ENCODE measurements at regions not wholly inside any gene's neighbourhood (a gene's known extent, or its start where the extent isn't known, plus 50 kb on each side); places are given as distances from the start of the nearest gene placed in this dataset.
"Not testable (repeated sequence)": the region's sequence is repeated elsewhere in the genome, so short reads cannot be mapped to it uniquely, and the experiment has no call there.

- no peak for DNase-seq (ENCODE audit: low spot score)
- H3K4me3 Mint-ChIP-seq: no peak overlapping the region
- no peak overlapping the region for H3K27ac Mint-ChIP-seq
- intact Hi-C loops (cut with micrococcal nuclease): no loop called here
- H3K36me3 Mint-ChIP-seq (ENCODE audit: low read depth): no peaks in the 10 kb centered on the region
- H3K4me1 Mint-ChIP-seq (ENCODE audit: low read depth): no peaks in the 10 kb centered on the region
- H3K9me3 Mint-ChIP-seq: peaks cover 1% of the 10 kb centered on the region
- H3K27me3 Mint-ChIP-seq (ENCODE audit: insufficient read depth): peaks cover 8% of the 10 kb centered on the region
Measured at GRCh38 chr5:71802673-71803072, 83.6 kb downstream of the CARTPT start.

DNA sequence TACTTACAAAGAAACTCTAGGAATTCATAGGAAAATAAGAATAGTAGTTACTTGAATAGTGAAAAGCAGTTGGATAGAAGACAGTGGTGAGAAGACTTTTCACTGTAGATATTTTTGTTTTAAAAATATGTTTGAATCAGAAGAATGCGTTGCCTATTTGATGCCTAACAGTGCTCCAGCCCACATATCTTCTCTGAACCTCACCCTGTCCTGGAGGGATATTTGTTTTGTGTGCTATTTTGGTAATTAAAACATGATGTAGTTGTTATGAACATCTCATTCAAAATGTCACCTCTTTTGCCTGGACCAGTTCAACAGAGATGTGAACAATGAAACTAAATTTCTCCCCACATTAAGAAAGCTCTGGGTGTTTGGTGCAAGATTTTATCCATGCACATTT lies 87.6 kb downstream of the CARTPT start:
- intact Hi-C loops (cut with micrococcal nuclease): no loop called here
- no peak overlapping the region for H3K4me3 Mint-ChIP-seq
- H3K27ac Mint-ChIP-seq: no peak overlapping the region
- peaks cover 8% of the 10 kb centered on the region for H3K27me3 Mint-ChIP-seq (ENCODE audit: insufficient read depth)
- no peaks in the 10 kb centered on the region for H3K36me3 Mint-ChIP-seq (ENCODE audit: low read depth)
- H3K9me3 Mint-ChIP-seq: no peaks in the 10 kb centered on the region
- no peak for DNase-seq (ENCODE audit: low spot score)
- no peaks in the 10 kb centered on the region for H3K4me1 Mint-ChIP-seq (ENCODE audit: low read depth)

GRCh38 chr5:71807909-71808308 lies 88.8 kb downstream of the CARTPT start:
- no peak overlapping the region for H3K27ac Mint-ChIP-seq
- intact Hi-C loops (cut with micrococcal nuclease): no loop called here

GRCh38 chr5:71809446-71809845 lies 90.4 kb downstream of the CARTPT start:
- Mint-ChIP-seq H3K36me3 (ENCODE audit: low read depth) (no peaks in the 10 kb centered on the region), H3K4me1 (ENCODE audit: low read depth) (no peaks in the 10 kb centered on the region), H3K27me3 (ENCODE audit: insufficient read depth) (peaks cover 3% of the 10 kb centered on the region), H3K4me3 (no peak overlapping the region), H3K9me3 (no peaks in the 10 kb centered on the region), H3K27ac (no peak overlapping the region)
- DNase-seq (ENCODE audit: low spot score): no peak
- intact Hi-C loops (cut with micrococcal nuclease): no loop called here

More at GRCh38 chr5:71807909-71808308, 88.8 kb downstream of the CARTPT start:
- no peaks in the 10 kb centered on the region for H3K36me3 Mint-ChIP-seq (ENCODE audit: low read depth)
- no peak overlapping the region for H3K4me3 Mint-ChIP-seq
- H3K27me3 Mint-ChIP-seq (ENCODE audit: insufficient read depth): peaks cover 8% of the 10 kb centered on the region
- no peaks in the 10 kb centered on the region for H3K4me1 Mint-ChIP-seq (ENCODE audit: low read depth)
- H3K9me3 Mint-ChIP-seq: no peaks in the 10 kb centered on the region
- no peak for DNase-seq (ENCODE audit: low spot score)

GRCh38 chr5:71810023-71810422 lies 90.9 kb downstream of the CARTPT start:
- no peaks in the 10 kb centered on the region for H3K4me1 Mint-ChIP-seq (ENCODE audit: low read depth)
- H3K27me3 Mint-ChIP-seq (ENCODE audit: insufficient read depth): peaks cover 3% of the 10 kb centered on the region
- intact Hi-C loops (cut with micrococcal nuclease): no loop called here
- no peak for DNase-seq (ENCODE audit: low spot score)
- no peak overlapping the region for H3K27ac Mint-ChIP-seq
- H3K9me3 Mint-ChIP-seq: no peaks in the 10 kb centered on the region
- H3K36me3 Mint-ChIP-seq (ENCODE audit: low read depth): no peaks in the 10 kb centered on the region
- no peak overlapping the region for H3K4me3 Mint-ChIP-seq

GRCh38 chr5:71810471-71811195 lies 91.6 kb downstream of the CARTPT start:
- H3K9me3 Mint-ChIP-seq: no peaks in the 10 kb centered on the region
- no peaks in the 10 kb centered on the region for H3K36me3 Mint-ChIP-seq (ENCODE audit: low read depth)
- peaks cover 3% of the 10 kb centered on the region for H3K27me3 Mint-ChIP-seq (ENCODE audit: insufficient read depth)
- no peak for DNase-seq (ENCODE audit: low spot score)
- intact Hi-C loops (cut with micrococcal nuclease): no loop called here
- H3K4me1 Mint-ChIP-seq (ENCODE audit: low read depth): no peaks in the 10 kb centered on the region
- H3K4me3 Mint-ChIP-seq: no peak overlapping the region
- no peak overlapping the region for H3K27ac Mint-ChIP-seq

DNA sequence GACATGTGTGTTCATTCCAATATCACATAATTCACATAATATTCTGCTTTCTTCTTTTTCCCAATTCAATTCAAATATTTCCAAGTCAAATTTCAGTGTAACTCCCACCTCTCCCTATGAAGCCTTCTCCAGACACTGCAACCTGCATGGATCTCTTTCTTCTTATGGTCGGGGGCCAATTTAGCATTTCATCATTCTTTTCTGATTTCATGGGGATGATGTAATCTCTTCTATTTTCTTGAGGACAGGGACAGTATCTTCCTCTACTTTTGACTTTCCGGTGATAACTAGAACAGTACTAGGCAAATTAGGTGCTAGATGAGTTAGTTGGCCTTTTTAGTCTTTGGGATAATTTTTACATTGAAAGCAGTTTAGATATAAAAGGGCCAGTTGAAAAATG lies 92.7 kb downstream of the CARTPT start:
- Mint-ChIP-seq H3K27ac (no peak overlapping the region), H3K4me1 (ENCODE audit: low read depth) (no peaks in the 10 kb centered on the region), H3K36me3 (ENCODE audit: low read depth) (no peaks in the 10 kb centered on the region), H3K4me3 (no peak overlapping the region), H3K9me3 (no peaks in the 10 kb centered on the region), H3K27me3 (ENCODE audit: insufficient read depth) (peaks cover 3% of the 10 kb centered on the region)
- intact Hi-C loops (cut with micrococcal nuclease): no loop called here
- no peak for DNase-seq (ENCODE audit: low spot score)

DNA sequence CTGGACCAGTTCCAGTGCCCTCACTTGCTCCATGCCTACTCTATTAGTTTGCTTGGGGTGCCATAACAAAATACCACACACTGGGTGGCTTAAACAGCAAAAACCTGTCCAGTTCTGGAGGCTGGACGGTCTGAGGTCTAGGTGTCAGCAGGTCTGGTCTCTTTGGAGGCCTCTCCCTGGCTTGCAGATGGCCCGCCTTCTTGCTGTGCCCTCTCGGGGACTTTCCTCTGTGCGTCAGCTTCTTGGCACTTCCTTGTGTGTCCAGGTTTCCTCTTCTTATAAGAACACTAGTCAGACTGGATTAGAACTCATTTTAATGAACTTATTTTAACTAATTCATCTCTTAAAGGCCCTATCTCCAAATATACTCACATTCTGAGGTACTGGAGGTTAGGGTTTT lies 97.2 kb downstream of the CARTPT start:
- peaks cover 7% of the 10 kb centered on the region for H3K9me3 Mint-ChIP-seq
- intact Hi-C loops (cut with micrococcal nuclease): no loop called here
- no peak for DNase-seq (ENCODE audit: low spot score)
- H3K36me3 Mint-ChIP-seq (ENCODE audit: low read depth): no peaks in the 10 kb centered on the region
- no peaks in the 10 kb centered on the region for H3K4me1 Mint-ChIP-seq (ENCODE audit: low read depth)
- no peak overlapping the region for H3K27ac Mint-ChIP-seq
- no peak overlapping the region for H3K4me3 Mint-ChIP-seq
- H3K27me3 Mint-ChIP-seq (ENCODE audit: insufficient read depth): peaks cover 1% of the 10 kb centered on the region

DNA sequence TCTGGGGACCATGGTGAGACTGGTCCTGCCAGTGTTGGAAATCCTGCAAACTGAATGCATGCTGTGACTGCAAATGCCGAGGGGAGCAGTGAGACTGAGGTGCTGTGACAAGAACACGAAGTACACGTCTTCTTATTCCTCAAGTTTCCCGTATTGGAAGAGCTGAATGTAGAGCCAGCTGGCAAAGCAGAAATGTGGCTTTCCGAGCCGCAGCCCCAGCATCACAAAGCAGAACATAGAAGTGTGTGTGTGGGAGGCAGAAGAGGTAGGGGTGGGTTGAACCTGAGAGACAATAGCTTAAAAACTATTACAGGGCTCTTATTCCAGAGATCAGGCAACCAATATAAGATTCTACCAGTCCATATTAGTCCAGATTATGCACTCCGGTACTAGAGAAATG lies 98.8 kb downstream of the CARTPT start:
- intact Hi-C loops (cut with micrococcal nuclease): no loop called here
- Mint-ChIP-seq H3K9me3 (peaks cover 7% of the 10 kb centered on the region), H3K4me3 (no peak overlapping the region), H3K27me3 (ENCODE audit: insufficient read depth) (peaks cover 2% of the 10 kb centered on the region), H3K27ac (no peak overlapping the region), H3K36me3 (ENCODE audit: low read depth) (no peaks in the 10 kb centered on the region), H3K4me1 (ENCODE audit: low read depth) (no peaks in the 10 kb centered on the region)
- no peak for DNase-seq (ENCODE audit: low spot score)

DNA sequence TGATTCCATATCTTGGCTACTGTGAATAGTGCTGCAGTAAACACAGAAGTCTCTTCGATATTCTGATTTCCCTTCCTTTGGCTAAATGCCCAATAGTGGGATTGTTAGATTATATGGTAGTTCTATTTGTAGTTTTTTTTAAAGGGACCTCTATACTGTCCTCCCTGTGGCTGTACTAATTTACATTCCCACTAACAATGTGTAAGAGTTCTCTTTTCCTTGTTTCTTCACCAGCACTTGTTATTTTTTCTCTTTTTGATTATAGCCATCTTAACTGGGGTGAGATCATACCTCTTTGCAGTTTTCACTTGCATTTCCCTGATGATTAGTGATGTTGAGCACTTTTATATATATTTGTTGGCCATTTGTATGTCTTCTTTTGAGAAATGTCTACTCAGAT lies 102.0 kb downstream of the CARTPT start:
- H3K27ac Mint-ChIP-seq: no peak overlapping the region
- no peak overlapping the region for H3K4me3 Mint-ChIP-seq
- intact Hi-C loops (cut with micrococcal nuclease): no loop called here
- H3K9me3 Mint-ChIP-seq: peaks cover 16% of the 10 kb centered on the region
- H3K4me1 Mint-ChIP-seq (ENCODE audit: low read depth): no peaks in the 10 kb centered on the region
- no peaks in the 10 kb centered on the region for H3K36me3 Mint-ChIP-seq (ENCODE audit: low read depth)
- DNase-seq (ENCODE audit: low spot score): no peak
- H3K27me3 Mint-ChIP-seq (ENCODE audit: insufficient read depth): peaks cover 2% of the 10 kb centered on the region

DNA sequence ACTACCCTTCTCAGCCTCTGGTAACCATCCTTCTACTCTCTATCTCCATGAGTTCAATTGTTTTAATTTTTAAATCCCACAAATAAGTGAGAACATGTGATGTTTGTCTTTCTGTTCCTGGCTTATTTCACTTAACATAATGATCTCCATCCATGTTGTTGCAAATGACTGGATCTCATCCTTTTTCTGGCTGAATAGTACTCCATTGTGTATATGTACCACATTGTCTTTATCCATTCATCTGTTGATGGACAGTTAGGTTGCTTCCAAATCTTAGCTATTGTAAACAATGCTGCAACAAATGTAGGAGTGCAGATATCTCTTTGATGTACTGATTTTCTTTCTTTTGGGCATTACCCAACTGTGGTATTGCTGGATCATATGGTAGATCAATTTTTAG lies 103.0 kb downstream of the CARTPT start:
- H3K27me3 Mint-ChIP-seq (ENCODE audit: insufficient read depth); H3K27ac Mint-ChIP-seq; intact Hi-C loops (cut with micrococcal nuclease); H3K36me3 Mint-ChIP-seq (ENCODE audit: low read depth); DNase-seq (ENCODE audit: low spot score); H3K4me3 Mint-ChIP-seq; H3K4me1 Mint-ChIP-seq (ENCODE audit: low read depth): not testable (repeated sequence)
- peaks cover 27% of the 10 kb centered on the region for H3K9me3 Mint-ChIP-seq

DNA sequence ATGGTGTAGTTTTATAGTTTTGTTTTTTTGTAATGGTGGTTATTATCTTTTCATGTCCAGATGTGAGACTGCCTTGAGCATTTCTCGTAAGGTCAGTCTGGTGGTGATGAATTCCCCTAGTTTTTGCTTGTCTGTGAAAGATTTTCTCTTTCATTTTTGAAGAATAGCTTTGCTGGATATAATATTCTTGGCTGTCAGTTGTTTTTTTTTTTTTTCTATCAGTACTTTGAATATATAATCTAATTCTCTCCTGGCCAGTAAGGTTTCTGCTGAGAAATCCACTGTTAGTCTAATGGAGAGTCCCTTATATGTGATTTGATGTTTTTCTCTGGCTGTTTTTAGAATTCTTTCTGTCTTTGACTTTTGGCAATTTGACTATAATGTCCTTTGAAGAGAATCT lies 106.9 kb downstream of the CARTPT start:
- no peak overlapping the region for H3K27ac Mint-ChIP-seq
- no peak overlapping the region for H3K4me3 Mint-ChIP-seq
- H3K27me3 Mint-ChIP-seq (ENCODE audit: insufficient read depth): peaks cover 6% of the 10 kb centered on the region
- intact Hi-C loops (cut with micrococcal nuclease): no loop called here
- H3K9me3 Mint-ChIP-seq: peaks cover 30% of the 10 kb centered on the region
- H3K36me3 Mint-ChIP-seq (ENCODE audit: low read depth): no peaks in the 10 kb centered on the region
- peaks cover 6% of the 10 kb centered on the region for H3K4me1 Mint-ChIP-seq (ENCODE audit: low read depth)
- no peak for DNase-seq (ENCODE audit: low spot score)

- Mint-ChIP-seq H3K36me3 (ENCODE audit: low read depth) (no peaks in the 10 kb centered on the region), H3K27me3 (ENCODE audit: insufficient read depth) (peaks cover 3% of the 10 kb centered on the region), H3K9me3 (peaks cover 27% of the 10 kb centered on the region), H3K4me1 (ENCODE audit: low read depth) (peaks cover 6% of the 10 kb centered on the region), H3K27ac (no peak overlapping the region), H3K4me3 (no peak overlapping the region)
- DNase-seq (ENCODE audit: low spot score): no peak
- intact Hi-C loops (cut with micrococcal nuclease): no loop called here
Measured at GRCh38 chr5:71828291-71829040, 109.4 kb downstream of the CARTPT start.
